ENCODE measurements at regions not wholly inside any gene's neighbourhood (a gene's known extent, or its start where the extent isn't known, plus 50 kb on each side); places are given as distances from the start of the nearest gene placed in this dataset.

DNA sequence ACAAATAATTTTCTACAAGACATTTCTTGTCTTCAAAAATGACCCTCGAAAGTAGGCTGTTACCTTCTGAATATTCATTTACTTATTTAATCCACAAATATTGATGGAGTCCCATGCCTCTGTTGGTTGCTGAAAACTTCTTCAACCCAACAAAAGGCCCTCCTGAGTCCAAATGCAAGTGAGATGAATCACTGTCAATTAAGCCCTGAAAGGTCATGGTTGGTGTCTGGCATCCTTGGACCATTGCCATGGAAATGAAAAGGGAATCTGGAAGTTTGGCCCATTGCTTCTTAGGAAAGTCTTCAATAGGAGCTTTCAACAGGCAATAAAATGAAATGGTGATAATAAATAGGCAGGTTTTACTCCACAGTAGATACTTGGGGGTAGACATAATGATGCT is 364.7 kb upstream of the DYNLRB2 start:
- TF ChIP-seq POLR2A (IDR thresholded peaks at IDR 0.05) (no peak), POLR2AphosphoS5 (IDR thresholded peaks at IDR 0.05) (no peak), EP300 (IDR thresholded peaks at IDR 0.05) (no peak)
- TF ChIP-seq, protein P1, sequence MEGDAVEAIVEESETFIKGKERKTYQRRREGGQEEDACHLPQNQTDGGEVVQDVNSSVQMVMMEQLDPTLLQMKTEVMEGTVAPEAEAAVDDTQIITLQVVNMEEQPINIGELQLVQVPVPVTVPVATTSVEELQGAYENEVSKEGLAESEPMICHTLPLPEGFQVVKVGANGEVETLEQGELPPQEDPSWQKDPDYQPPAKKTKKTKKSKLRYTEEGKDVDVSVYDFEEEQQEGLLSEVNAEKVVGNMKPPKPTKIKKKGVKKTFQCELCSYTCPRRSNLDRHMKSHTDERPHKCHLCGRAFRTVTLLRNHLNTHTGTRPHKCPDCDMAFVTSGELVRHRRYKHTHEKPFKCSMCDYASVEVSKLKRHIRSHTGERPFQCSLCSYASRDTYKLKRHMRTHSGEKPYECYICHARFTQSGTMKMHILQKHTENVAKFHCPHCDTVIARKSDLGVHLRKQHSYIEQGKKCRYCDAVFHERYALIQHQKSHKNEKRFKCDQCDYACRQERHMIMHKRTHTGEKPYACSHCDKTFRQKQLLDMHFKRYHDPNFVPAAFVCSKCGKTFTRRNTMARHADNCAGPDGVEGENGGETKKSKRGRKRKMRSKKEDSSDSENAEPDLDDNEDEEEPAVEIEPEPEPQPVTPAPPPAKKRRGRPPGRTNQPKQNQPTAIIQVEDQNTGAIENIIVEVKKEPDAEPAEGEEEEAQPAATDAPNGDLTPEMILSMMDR (IDR thresholded peaks at IDR 0.05): no peak
